AG20443 (cell line): ENCODE measurements at regions not wholly inside any gene's neighbourhood (a gene's known extent, or its start where the extent isn't known, plus 50 kb on each side); places are given as distances from the start of the nearest gene placed in this dataset.
"Not testable (repeated sequence)": the region's sequence is repeated elsewhere in the genome, so short reads cannot be mapped to it uniquely, and the experiment has no call there.

Experiments
- DNase-seq: peaks from one replicate; pipeline ENCODE4 v3.0.0; 2012; ENCODE audit warnings: low spot score, mixed read lengths

DNA sequence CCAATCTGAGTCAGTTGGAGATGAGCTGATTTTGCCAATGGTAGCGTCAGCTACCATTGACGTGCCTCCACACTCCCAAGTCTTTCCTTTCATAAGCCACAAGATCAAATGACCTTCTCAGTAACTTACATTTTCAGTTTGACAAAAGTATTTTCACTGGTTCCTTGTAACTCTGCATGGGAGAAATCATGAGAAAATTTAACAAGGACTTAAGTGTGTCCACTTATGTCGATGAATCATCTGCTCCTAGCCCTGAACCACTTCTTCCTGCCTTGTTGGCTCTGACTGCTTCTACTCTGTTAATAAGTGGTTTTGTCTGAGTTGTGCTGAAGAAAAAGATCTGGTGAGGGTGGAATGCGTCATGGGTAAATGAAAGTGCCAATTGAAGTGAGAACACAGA is 101.2 kb downstream of the NFKBIZ start:
- peak; percentile 81 for DNase-seq

DNA sequence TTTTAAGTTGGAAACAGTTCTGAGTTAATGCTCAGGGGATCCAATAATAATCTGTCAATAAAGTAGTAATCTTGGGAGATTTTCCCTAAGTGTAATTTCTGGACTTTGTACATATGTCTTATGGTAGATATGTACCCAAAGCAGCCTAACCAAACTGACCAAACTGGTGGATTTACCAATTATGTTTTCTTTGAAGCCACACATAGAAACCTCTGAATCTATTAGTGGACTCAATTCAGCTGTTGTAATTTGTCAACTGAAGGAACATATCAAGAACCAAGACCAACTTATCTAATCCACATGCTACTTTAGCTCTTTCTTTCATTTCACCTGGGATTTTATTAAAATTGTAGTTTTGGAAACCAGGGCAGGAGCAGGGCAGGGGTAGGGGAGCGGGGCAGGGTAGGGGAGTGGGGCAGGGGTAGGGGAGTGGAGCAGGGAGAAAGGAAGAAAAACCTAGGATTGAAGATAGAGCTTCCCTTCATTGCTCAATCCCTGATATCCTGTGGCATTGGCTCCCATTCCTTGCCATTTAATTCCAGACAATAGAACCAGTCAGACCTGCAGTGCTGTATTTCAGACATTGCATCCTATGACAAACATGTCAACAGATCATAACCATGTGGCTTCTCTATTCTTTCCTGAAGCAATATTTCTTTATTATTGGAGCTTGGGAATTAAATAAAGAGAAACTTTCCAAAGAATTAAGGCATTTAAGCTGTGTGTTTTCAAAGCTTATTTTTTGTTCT is 101.8 kb downstream of the NFKBIZ start:
- no peak for DNase-seq

DNA sequence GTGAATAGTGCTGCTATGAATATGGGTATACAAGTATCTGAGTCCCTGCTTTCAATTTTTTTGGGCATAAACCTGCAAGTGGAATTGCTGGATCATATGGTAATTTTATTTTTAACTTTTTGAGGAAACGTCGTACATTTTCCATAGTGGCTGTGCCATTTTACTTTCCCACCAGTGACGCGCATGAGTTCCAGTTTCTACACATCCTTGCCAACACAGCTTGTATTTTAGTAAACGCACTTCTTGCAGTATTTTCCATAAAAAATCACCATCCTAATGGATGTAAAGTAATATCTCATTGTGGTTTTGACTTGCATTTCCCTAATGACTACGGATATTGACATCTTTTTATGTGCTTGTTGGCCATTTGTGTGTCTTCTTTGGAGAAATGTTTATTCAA is 105.0 kb downstream of the NFKBIZ start:
- DNase-seq, result no peak

DNA sequence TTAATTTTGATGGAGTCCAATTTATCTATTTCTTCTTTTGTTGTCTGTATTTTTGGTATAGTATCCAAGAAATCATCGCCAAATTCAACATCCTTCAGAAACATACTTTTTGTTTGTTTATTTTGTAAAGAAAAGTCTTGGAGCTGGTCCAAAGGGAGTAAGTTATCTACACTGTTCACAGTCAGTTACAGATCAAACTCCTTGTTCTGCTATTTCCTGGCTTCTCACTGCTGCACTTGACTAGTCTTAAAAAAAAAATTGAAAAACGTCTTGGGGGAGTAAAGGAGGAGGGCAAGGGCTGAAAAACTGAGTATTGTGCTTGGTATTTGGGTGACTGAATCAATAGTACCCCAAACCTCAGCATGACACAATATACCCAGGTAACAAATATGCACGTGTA is 105.6 kb downstream of the NFKBIZ start:
- DNase-seq, result no peak

DNA sequence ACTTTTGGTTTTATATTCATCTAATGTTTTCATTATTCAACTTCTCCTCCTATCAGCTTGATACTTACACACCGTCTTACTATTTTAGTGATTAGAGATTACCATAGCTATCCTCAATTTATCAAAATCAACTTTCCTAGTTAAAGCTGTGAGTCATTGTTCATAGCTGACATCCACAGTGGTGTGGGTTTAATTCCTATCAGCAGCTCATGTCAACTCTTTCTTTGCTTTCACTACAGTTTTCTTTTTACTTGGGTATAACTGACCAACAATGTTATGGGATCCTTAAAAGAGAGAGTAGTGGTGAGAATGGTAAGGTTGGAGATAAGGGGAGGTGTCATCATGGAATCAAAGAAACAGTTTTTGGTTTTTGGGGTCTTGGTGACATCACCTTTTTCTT is 112.7 kb downstream of the NFKBIZ start:
- DNase-seq, result no peak

DNA sequence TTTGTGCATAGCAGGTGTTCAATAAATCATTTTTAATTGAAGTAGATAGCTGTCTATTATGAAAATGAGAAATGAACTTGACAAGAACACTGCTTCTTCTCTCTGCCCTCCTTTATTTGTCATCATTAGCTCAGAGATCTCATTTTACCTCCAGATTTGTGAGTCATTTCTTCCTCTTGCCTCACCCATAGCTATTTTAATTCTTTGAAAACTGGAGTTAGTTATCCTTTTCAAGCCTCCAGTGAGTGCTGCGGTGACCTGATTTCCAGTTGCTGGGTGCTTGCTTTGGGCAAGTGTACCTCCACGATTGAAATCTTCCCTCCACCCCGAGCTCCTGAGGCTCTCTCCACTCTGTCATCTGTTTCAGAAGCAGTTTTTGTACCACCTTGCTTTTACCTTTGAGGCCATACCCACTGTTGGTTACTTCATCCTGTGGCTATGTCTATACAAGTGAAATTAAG is 114.6 kb downstream of the NFKBIZ start:
- peak; percentile 71 for DNase-seq

DNA sequence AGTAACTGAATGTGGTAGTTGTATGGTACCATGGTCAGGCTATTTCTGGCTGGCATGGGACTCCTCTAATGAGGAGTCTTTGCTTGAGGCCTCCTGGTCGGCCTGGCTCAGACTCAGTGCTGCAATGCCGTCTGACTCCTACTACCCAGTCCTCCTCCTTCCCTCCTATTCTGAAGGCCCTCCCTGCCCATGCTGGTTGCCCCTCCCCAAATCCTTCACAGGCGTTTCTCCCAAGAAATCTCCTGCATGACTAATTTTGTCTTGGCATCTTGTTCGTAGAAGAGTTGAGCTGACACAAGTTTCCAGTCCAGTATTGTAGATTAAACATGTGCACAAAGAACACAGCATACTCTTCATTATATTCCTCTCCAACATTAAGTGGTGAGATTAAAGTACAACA is 115.5 kb downstream of the NFKBIZ start:
- peak; percentile 11 for DNase-seq

DNA sequence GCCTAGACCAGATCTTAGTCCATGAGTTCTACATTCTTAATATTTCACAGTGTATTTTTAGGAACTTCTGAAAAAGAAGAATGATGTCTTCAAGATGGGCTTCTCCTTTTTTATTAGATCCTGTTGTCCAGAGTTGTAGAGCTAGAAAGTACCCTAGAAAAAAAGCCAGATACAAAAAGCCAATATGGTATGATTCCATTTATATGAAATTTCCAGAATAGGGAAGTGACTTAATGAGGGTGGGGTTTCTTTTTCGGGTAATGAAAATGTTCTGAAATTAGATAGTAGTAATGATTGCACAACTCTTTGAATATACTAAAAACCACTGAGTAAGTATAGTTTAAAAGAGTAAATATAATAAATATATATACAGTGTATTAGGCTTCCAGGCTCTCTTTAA is 116.9 kb downstream of the NFKBIZ start:
- DNase-seq, result no peak

DNA sequence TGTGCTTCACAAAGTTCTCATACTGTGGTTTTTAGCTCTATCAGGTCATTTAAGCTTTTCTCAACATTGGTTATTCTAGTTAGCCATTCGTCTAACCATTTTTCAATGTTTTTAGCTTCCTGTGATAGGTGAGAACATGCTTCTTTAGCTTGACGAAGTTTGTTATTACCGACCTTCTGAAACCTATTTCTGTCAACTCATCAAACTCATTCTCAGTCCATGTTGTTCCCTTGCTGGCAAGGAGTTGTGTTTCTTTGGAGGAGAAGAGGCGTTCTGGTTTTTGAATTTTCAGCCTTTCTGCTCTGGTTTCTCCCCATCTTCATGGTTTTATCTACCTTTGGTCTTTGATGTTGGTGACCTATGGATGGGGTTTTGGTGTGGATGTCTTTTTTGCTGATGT is 120.9 kb downstream of the NFKBIZ start:
- DNase-seq, result no peak

DNA sequence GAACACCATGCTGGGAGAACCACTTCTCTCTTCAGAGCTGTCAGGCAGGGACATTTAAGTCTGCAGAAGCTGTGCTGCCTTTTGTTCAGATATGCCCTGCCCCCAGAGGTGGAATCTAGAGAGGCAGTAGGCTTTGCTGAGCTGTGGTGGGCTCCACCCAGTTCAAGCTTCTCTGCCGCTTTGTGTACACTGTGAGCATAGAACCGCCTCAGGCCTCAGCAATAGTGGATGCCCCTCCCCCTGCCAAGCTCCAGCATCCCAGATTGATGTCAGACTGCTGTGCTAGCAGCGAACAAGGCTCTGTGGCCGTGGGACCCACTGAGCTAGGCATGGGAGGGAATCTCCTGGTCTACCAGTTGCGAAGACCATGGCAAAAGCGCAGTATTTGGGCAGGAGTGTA is 121.6 kb downstream of the NFKBIZ start:
- no peak for DNase-seq

DNA sequence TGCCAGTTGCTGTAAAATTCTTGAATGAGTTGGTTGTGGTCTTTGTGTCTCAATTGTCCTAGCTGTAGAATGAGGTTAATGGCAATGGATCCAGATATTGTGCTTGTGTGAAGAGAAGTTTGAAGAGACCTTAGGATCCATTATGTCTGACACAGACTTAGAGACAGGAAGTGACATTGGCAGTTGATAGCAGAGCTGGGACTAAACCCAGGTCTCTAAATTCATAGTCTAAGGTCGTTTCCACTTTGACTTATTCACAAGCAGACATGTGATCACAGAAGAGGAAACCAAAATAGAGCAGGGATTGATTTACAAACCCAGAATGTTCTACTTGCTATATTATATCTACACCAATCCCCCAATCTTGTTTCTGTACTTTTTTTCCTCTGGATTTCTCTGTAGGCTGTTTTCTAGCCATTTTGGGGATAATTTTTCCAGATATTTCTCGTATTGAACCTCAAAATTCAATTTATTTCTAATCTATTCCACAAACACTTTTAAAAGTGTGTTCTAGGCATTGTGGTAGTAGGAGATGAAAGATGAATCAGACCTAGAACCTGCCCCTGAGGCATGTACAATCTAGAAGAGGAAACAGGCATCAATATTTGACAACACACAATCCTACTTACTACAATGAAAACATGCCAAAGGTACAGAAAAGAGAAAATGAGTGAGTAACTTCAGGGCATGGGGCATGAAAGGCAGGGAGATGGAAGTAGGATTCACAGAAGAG is 123.3 kb downstream of the NFKBIZ start:
- DNase-seq, result no peak

DNA sequence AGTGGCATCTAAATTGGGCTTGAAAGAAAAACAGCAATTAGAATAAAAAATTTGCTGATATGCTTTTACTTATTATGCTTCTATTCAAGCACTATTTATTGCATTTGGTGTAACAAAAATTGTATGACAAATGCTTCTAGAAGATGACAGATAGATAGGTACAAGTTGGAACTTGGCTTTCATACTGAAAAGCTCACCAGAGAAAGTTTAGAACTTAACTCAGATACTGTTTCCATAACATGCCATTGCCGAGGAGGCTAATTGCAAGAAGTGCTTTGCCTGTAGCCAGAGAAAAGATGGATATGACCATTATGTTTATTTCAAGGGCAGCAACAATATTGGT is 123.8 kb downstream of the NFKBIZ start:
- no peak for DNase-seq

DNA sequence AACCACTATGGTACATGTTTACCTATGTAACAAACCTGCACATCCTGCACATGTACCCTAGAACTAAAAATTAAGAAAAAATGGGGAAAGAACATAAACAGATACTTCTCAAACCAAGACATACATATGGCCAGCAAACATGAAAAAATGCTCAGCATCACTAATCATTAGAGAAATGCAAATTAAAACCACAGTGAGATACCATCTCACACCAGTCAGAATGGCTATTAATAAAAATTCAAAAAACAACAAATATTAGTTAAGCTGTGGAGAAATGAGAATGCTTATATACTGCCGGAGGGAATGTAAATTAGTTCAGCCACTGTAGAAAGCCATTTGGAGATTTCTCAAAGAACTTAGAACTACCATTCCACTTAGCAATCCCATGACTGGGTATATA is 126.1 kb downstream of the NFKBIZ start:
- not testable (repeated sequence) for DNase-seq

DNA sequence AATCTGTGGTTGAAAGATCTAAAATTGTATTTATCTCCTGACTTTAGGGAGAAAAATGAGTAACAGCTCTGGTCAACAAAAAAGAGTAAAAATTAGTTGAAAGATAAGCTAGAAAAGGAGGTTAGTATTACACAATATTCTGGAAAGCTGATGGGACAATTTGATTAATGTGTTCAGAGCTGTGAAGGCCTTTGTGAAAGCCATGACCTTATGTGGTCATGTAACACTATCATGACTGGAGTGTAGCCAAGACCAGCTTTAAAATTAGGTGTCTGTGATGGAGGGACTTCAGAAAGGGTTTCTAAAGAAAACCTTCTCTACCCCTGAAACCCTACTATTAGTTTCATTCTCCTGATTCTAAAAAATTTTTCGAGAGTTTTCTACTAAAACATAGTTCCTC is 127.2 kb downstream of the NFKBIZ start:
- no peak for DNase-seq

DNA sequence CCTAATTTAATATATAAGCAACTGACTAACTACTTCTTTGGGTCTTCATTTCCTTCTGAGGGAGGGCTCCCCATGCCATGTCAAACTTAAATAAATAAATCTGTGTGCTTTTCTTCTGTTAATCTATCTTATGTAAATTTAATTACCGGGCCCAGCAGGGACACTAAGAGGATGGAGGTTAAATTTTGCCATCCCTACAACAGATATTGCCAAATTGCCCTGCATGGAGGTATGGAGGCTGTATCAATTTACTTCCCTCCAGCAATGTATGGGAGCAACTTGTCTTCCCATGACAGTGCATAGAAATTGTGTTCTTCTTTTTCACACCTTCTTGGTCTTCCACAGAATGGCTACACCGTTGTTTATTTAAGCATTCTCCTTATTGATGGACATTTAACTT is 129.0 kb downstream of the NFKBIZ start:
- no peak for DNase-seq

DNA sequence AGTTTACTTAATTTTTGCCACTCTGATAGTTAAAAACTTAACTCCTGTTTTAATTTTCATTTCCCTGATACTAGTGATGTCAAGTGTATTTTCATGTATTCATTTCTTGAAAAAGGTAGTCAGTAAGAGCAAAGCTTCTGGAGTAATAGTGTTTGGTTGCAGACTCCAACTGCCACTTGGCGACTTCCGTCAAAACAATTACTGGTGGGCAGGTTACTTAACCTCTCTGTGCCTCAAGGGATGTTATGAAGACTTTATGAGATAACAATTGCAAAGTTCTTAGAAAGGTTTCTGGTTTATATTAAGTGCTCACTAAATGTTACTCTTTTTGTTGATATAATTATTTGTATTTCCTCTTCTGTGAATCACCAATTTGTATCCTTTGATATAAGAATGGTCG is 129.7 kb downstream of the NFKBIZ start:
- no peak for DNase-seq

DNA sequence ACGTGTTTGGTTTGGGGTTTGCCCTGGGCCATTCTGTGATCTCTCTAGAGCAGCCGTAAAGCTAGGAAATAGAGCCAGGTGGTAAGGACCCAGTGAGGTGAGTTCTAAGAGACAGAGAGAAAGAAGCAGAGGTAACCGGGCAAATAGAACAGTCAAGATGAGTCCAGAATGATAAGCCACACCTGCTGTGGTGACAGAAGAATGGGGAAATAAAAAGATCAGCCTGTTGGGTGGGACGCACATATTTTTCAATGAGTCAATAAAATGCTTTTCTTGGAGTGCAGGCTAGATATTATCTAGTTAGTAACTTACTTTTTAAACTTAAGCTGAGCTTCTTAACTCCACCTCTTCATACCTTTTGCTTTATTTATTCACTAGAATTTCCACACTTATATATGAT is 135.0 kb downstream of the NFKBIZ start:
- no peak for DNase-seq

DNA sequence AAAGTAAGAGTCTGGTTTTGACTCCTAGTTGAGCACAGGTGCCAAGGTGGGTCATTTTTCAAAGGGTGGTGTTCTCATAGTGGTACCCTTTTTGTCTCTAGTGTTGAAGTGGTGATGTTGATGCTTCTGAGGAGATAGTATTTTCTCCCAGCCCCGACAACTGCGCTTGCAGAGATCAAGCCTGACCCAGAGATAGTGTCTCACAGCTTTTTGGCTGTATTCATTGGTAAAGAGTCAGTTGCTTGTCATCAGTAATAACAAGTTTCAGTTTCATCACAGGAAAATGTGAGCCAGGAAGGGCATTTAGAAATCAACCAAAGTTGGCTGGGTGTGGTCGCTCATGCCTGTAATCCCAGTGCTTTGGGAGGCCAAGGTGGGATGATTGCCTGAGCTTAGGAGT is 139.3 kb downstream of the NFKBIZ start:
- DNase-seq, result no peak

DNA sequence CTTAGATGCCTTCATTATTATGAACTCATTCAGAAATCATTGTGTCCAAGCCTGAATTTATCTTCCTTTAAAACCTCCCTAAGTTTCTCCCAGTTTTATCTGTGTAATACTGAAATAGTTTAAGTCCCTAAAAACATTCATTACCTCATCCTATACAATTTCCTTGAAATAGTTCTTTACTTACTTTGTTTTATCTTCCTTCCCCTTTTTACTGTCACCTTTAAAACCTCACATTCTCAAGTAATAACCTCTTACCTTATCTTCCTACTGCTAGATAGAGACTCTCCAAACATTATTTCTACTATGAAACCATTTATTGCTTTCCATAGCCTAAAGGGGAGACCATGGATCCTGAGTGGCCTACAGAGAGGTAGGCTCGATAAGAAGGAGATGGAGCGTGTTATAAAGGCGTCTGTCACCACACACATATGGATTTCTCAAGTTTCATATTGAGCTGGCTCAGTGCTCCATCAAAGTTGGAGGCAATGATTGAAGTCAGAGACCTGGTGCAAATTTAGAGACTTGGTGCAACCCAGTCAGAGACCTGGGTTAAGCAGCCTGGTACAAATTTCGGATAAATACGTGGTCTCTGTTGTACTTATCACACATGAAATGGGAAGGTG is 140.4 kb downstream of the NFKBIZ start:
- DNase-seq, result no peak

DNA sequence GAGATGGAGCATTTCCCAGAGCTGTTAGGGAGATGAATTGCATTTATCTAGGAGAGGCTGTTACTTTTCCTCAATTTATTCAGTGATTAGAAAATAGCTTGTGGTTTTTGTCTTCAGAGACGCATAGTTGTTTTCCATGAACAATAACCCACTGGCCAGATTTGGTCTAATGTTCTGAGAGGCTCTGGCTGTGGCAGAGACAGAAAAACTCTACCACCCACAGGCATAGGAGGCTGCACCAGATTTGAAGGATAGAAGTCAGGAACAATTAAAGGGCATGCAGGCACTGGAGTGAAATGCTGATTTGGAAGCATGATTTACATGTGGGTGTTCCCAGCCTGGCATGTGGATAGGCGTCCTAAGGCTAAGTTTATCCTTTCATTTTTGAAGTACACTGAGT is 143.5 kb downstream of the NFKBIZ start:
- DNase-seq, result no peak

DNA sequence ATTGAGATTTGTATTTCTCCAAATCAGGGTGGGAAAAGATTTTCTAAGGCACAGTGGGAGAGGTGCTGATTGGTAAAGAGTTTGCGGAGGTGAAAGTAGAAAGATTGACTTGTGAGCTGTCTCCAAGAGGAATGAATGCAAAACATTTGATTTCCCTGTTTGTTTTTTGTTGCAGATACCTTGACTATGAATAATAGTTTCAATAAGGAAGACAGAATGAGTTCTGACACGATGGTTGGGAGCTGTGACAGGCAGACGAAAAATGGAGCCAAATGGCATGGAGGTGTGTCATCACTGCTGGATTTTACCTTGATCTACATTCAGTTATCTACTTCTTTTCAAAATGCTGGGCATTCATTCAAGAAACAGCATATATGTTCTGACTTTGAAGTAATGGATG is 145.1 kb downstream of the NFKBIZ start:
- no peak for DNase-seq

DNA sequence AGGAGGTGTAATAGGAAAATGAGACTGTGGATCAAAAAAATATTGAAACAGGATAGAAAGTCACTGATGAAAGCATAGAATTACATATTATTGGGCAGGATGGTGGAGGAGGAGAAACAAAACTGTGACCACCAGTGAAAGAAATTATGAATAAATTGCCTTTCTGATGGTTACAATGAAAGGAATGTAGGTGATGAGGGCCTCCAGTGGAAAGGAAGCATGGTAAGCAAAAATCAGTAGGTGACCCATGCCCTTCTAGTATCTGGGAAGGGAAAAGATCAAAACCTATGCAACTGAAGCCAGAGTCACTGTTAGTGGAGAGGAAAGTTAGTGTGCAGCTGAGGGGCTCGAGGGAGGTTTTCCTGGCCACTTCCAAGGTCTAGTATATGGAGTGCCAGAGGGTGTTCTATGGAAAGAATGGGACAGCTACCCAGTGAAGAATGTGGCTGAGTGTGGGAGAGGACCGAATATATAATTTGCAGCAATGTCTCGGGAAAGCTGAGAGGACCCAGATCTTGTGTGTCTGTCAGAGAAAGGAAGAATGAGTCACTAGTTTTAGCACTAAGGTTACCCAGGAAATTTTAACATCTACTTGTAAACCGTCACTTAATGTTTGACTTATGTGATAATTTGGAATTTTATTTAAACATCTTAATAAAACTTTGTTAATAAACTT is 146.2 kb downstream of the NFKBIZ start:
- DNase-seq, result no peak

DNA sequence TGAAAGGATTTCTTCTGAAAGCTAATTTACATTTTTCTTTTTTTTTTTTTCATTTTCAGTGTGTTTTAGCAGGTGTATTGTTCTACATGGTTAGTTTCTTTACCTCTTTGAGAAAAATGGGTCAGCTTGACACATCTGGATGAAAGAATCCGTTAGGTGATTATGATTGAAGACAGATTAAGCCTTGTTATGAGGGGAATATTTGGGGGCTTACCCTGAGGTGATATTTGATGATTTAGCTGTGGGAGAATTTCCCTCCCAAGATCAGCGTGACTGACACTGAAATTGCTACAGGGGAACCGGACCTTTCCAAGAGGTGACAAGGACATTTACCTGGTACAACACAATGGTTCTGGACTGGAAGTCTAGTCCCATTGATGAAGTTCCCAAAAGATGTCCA is 147.5 kb downstream of the NFKBIZ start:
- no peak for DNase-seq
